GM20431 (cell line): ENCODE measurements at regions not wholly inside any gene's neighbourhood (a gene's known extent, or its start where the extent isn't known, plus 50 kb on each side); places are given as distances from the start of the nearest gene placed in this dataset.

ENCODE experiments used
- in situ Hi-C: fragments of 300-500 bp; cut with MseI, MboI; formaldehyde crosslinking; loops from one replicate; pipeline ENCODE4 v1.15.0; 2020; ENCODE audit warnings: low sequenced_read_pairs; ENCODE audit not compliant: unreplicated experiment

GRCh38 chr4:169818063-169818679 is 60.4 kb upstream of the HPF1 start:
- in situ Hi-C loops: loop anchor here (10.0 kb wide), 1 partner anchor 227 kb away; no protein-coding TSS in a partner anchor

- in situ Hi-C loops: loop anchor here (10.0 kb wide), 1 partner anchor 229 kb away; no protein-coding TSS in a partner anchor
Measured at GRCh38 chr4:169815606-169816005, 57.9 kb upstream of the HPF1 start.

DNA sequence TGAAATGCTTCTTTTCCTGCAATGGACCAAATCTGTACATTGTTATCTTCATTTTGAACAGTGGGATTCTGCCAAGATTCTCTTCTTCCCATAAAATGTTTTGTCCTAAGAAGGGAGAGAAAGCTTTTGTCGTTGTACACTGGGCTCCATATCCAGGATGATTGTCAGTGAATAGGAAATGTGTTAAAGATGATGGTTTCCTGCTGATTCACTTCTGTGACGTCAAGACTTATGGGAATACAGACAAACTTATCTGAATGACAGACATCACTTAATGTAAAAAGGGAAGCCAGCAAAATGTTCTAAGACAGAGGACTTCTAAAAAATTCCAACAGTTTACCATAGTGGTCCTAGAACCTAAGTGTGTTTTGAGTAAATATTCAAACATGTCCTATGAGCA is 53.7 kb upstream of the HPF1 start:
- in situ Hi-C loops: loop anchor here (10.0 kb wide), 1 partner anchor 233 kb away; no protein-coding TSS in a partner anchor

- in situ Hi-C loops: loop anchor here (10.0 kb wide), 1 partner anchor 234 kb away; no protein-coding TSS in a partner anchor
Measured at GRCh38 chr4:169810325-169811323, 52.9 kb upstream of the HPF1 start.

DNA sequence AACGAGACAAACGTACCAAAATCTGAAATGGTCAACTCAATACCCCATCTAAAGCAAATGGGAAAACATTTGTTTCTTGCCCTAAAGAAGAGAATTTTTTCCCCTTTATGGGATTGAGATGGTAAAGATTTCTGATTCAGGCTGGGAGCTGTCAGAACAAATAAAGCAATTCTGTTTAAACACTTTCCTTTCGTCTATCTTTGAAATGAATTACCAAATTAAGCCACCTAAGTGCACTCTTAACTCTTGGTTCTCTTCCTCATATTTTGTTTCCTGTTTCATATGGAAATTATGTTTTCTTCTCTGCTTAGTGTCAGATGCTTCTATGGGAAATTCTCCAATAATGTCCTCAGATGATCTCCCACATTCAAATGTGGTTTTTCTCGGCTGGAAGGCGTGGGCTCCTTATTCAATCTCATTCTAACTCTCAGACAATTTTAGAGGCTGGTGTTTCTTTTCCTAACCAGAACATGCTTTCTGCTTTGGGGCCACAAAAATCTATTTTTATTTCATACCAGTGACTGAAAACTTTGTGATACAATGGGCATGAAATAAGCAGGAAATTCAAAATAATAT is 50.3 kb upstream of the HPF1 start:
- in situ Hi-C loops: no loop called here
